ENCODE measurements at regions not wholly inside any gene's neighbourhood (a gene's known extent, or its start where the extent isn't known, plus 50 kb on each side); places are given as distances from the start of the nearest gene placed in this dataset.

GRCh38 chr22:49230194-49230577, 597.5 kb downstream of the BRD1 start:
- no peak for DNase-seq (ENCODE audit: low read depth in 2 of 2, low spot score in 1 of 2)

DNA sequence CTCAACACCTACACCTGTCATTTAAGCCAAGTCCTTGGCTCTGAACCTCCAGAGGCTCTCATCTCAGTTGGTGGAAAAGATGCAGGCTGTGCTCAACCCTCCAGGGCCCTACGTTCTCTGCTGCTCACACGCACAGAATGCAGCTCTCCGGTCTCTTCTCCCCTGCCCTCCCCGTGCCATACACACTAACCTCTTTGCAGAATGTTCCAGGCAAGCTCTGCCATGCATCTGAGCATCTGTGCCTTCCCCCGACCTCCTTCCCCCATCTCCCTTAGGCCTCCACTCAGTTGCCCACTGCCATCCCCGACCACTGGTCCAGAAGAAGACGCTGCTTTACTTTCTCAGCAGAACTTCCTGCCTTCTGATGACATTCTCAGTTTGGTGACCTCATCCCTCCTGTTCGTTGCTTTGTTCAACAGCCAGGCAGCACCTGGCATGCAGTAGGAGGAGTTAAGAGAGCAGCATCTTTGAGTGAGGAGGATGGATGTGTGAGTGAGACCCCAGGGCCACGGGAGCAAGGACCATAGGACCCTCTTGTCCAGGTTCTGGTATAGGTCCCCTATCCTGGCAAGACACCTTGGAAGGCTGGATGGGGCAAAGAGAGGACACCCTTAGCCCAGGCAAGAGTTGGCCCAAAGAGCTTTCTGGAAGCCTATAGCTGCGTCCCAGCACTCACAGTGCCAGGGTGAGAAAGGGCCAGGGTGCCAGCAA, 598.0 kb downstream of the BRD1 start:
- no peak for DNase-seq (ENCODE audit: low read depth in 2 of 2, low spot score in 1 of 2)

DNA sequence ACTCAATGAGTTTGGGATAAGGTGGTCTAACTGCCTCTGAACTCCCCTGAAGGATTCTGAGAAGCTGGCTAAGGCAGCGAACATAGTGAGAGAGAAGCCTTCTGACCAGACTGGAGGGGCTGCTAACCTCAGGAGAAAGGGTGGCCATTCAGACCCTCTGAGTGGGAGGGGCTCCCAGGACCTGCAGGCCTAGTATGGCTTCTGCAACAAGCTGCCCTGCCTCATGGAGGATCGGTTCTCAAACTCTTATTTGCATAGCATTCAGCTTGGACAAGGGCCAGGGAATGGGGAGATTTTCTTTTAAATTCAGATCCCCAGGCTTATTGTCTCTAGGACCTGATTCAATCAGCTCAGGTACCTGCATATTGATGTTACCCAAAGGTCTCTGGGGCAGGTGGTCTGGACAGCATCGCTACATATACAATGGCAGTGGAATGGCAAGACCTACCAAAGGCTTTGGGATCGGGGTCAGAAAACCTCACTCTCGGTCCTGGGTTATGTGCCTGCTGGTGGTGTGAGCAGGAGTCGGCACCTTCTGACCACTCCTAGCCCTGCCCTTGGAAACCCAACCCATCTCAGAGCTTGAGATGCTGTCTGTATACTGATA, 599.1 kb downstream of the BRD1 start:
- DNase-seq (ENCODE audit: low read depth in 2 of 2, low spot score in 1 of 2): no peak

DNA sequence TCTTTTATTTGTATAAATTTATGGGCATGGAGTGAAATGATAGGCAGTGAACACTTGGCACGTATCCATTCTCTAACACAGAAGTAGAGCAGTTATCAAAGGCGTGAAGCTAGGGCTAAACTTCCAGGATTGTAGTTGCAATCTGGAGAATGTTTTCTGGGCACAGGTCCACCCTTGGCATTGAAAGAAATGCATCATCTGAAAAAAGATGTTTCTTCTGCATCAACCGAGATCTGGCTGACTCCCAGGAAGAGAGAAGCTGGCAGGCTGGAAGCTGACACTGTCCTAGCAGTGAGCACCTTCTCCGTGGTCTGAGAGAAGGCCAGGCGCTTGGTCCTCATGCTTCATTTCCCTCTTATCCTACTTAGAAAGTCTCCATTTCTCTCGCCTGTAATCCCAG, 600.0 kb downstream of the BRD1 start:
- DNase-seq (ENCODE audit: low read depth in 2 of 2, low spot score in 1 of 2): no peak

- DNase-seq (ENCODE audit: low read depth in 2 of 2, low spot score in 1 of 2): no peak
Observed at GRCh38 chr22:49226096-49226495, 601.6 kb downstream of the BRD1 start.

- DNase-seq (ENCODE audit: low read depth in 2 of 2, low spot score in 1 of 2): no peak
Observed at GRCh38 chr22:49224243-49224642, 603.4 kb downstream of the BRD1 start.

- no peak for DNase-seq (ENCODE audit: low read depth in 2 of 2, low spot score in 1 of 2)
Observed at GRCh38 chr22:49218142-49218541, 609.5 kb downstream of the BRD1 start.

- no peak for DNase-seq (ENCODE audit: low read depth in 2 of 2, low spot score in 1 of 2)
Observed at GRCh38 chr22:49216579-49216978, 611.1 kb downstream of the BRD1 start.

DNA sequence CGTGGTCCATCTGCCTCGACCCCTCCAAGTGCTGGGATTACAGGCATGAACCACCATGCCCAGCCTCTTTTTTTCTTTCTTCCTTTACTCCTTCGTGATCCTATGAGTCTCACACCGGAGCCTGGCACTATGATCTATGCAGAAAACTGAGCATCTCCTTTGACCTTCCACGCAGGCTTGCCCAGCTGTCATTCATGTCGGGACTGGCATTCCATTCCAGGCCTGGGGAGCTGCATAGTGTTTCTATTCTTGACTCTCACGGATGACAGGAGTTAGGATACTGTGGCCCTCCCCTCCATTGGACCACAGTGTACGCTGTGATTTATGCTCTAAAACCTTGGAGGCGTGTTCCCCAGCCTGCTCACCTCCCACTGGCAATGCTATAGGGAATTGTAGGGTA, 611.8 kb downstream of the BRD1 start:
- DNase-seq (ENCODE audit: low read depth in 2 of 2, low spot score in 1 of 2): no peak

GRCh38 chr22:49214976-49215375, 612.7 kb downstream of the BRD1 start:
- DNase-seq (ENCODE audit: low read depth in 2 of 2, low spot score in 1 of 2): no peak

DNA sequence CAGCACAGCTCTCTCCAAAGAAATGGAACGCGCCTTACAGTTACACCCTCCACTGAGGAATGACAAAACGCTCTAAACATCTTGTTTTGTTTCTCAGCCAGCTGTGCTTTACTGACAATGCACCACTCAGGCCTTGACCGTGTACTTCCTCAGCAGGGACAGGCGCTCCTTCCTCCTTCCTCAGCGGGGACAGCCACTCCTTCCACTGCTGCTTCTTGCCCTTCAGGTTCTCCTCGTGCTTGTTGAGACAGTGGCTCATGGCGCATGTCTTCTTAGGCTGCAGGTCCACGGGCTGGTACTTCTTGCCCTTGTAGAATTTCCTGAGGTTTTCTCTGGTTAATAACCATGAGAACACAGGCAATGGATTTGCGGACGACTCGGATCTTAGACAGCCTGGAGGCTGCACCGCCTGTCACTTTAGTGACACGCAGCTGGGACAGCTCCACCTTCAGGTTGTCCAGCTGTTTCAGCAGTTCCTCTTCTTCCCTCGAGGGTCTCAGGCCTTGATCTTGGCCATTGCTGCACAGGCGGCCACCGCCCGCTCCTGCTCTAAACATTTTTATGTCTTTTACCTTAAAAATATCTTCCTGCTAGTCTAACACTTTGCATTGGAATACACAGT, 613.8 kb downstream of the BRD1 start:
- DNase-seq (ENCODE audit: low read depth in 2 of 2, low spot score in 1 of 2): no peak

DNA sequence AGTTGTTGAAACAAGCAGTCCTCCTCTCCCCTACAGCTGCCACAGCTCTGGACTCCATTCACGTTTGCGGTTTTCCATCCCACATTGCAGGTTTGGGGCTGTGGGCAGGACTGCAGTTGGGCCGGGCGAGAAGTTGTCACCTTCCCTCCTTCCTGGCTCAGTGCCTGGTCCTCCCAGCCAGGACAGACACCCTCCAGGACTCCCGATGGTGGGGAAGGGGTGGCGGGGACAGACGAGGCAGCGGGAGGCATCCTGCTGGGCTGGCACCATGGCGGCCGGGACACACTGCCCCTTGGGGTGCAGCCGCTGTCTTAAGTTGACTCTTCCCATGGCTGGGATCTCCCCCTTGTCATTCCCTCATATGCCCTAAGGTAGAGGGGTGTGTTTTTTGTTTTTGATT, 615.2 kb downstream of the BRD1 start:
- no peak for DNase-seq (ENCODE audit: low read depth in 2 of 2, low spot score in 1 of 2)

DNA sequence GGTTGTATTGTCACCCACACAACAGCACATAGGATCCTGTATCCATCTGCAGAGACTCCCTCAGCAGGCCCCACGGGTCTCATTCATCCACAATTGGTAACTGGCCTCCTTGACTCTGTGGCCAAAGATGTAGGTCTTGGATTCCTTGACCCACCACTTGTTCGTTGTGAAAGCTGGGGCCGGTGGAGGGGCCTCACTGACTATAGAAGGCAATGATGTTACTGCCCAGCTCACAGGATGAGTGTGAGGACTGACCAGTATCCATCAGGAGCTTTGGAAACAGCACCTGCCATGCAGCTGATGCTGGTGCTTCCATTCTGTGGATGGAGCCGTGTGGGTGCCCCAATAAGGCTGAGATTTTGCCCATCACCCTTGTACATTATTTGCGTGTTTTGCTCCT, 615.7 kb downstream of the BRD1 start:
- DNase-seq (ENCODE audit: low read depth in 2 of 2, low spot score in 1 of 2): no peak

- DNase-seq (ENCODE audit: low read depth in 2 of 2, low spot score in 1 of 2): no peak
Observed at GRCh38 chr22:49211176-49211575, 616.5 kb downstream of the BRD1 start.

- DNase-seq (ENCODE audit: low read depth in 2 of 2, low spot score in 1 of 2): no peak
Observed at GRCh38 chr22:49210606-49211005, 617.1 kb downstream of the BRD1 start.

- no peak for DNase-seq (ENCODE audit: low read depth in 2 of 2, low spot score in 1 of 2)
Observed at GRCh38 chr22:49209452-49210195, 618.0 kb downstream of the BRD1 start.

GRCh38 chr22:49208768-49209252, 618.9 kb downstream of the BRD1 start:
- no peak for DNase-seq (ENCODE audit: low read depth in 2 of 2, low spot score in 1 of 2)

DNA sequence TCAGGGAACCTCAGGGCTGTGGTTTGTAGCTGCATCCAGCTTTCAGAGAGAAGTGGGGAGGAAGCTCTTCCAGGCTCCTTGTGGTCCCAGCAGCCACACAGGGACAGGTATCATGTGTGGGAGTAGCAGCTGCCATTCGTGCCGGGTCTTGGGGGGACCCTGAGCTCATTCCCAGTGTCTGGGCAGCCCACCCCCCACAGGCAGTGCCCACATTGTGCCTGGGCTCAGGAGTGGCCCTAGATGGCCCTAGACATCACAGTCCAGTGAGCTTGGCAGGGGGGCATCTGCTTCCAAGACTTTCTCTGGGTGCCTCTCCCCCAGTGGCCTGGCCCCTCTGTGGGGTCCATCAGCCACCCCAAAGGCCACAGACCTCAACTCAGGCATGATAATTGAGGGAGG, 619.7 kb downstream of the BRD1 start:
- no peak for DNase-seq (ENCODE audit: low read depth in 2 of 2, low spot score in 1 of 2)

DNA sequence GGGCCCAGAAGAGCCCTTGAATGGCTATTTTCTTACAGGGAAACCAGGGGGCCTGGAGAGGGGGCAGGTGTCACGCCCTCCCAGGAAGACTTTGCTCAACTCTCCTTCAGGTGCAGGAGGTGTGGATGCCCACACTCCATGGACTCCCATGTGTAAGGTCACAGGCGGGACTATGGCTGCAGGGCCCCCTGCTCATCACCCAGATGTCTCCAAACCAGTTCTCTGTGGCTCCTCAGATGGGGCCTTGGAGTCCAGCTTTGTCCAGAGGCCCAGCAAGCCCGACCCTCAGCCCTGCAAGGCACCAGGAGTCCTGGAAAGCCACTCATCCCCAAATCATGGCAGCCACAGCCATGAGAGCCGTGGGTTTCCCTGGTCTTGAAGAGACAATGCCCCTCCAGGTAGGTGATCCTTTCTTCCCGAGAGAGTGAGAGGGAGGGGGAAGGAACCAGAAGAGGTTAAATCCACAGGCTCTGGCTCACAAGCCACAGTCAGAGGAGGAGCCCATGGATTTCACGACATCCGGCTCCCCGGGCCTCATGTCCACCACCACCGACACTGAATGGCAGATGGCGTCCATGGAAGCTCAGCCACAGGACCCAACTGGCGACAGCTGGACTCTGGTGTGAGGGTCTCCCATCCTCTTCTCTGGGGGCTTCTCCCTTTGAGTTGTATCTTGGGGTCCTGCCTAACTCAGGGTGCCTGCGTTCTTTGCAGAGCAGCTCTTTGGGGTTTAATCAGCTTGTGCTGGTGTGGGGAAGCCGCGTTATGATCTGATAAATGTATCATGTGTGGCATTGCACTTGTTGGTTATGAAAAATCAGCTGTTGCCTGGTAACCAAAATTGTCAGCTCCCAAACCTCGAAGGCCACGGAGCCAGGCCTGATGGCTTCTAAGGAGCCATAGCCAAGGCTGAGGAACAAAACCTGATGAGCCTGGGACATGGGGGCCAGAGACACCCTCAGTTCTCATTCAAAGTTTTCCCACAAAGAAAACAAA, 620.4 kb downstream of the BRD1 start:
- no peak for DNase-seq (ENCODE audit: low read depth in 2 of 2, low spot score in 1 of 2)

GRCh38 chr22:49206281-49206680, 621.4 kb downstream of the BRD1 start:
- no peak for DNase-seq (ENCODE audit: low read depth in 2 of 2, low spot score in 1 of 2)

- no peak for DNase-seq (ENCODE audit: low read depth in 2 of 2, low spot score in 1 of 2)
Observed at GRCh38 chr22:49205483-49205800, 622.2 kb downstream of the BRD1 start.

All from stimulated activated CD8-positive, alpha-beta memory T cell treated with anti-CD3 and anti-CD28 coated beads, Interleukin-4, amount 100 ng/mL, for 4 hours (primary cell).